Adrenal gland (tissue), 5 donors: ENCODE measurements at regions not wholly inside any gene's neighbourhood (a gene's known extent, or its start where the extent isn't known, plus 50 kb on each side); places are given as distances from the start of the nearest gene placed in this dataset.

Experiments
- CTCF ChIP-seq, 6 experiments: fragments of 450-650 bp in 4 of 6; fragments of 200-600 bp in 2 of 6; sonication (generic) in 1 of 6; IDR thresholded peaks; 1 replicate in 5 of 6; 2 replicates in 1 of 6; pipeline versions ENCODE4 v1.5.1 to v1.8.0; 2016 to 2021; ENCODE audit warnings: antibody characterized with exemption in 6 of 6, mild to moderate bottlenecking in 2 of 6, moderate library complexity in 1 of 6
- POLR2A ChIP-seq, 2 donors: fragments of 450-650 bp; IDR thresholded peaks; one replicate each; pipeline ENCODE4 v1.6.1; 2017; ENCODE audit warnings: antibody characterized with exemption in 2 of 2, mild to moderate bottlenecking in 2 of 2, moderate library complexity in 1 of 2
- donor health status: DM: no; HTN: no; CAD: no.

GRCh38 chr9:78866207-78867132 is 569.5 kb downstream of the PSAT1 start:
- TF ChIP-seq POLR2A (IDR thresholded peaks at IDR 0.05) = no peak
- TF ChIP-seq CTCF (IDR thresholded peaks at IDR 0.05) = no peak
